Loucy (cell line): ENCODE measurements at regions not wholly inside any gene's neighbourhood (a gene's known extent, or its start where the extent isn't known, plus 50 kb on each side); places are given as distances from the start of the nearest gene placed in this dataset.

Experiments
- H2AFZ ChIP-seq: fragments of 200-600 bp; sonication (generic); 2 replicates; pipeline ENCODE4 v1.6.0; 2016; ENCODE audit warnings: antibody characterized with exemption, mild to moderate bottlenecking, low read length, moderate library complexity
- H3F3A ChIP-seq: fragments of 200-600 bp; 2 replicates; pipeline ENCODE4 v1.6.0; 2016; ENCODE audit warnings: antibody characterized with exemption, low read depth, mild to moderate bottlenecking
- H3K27me3 ChIP-seq: fragments of 200-600 bp; sonication (generic); 2 replicates; pipeline ENCODE4 v1.6.1; 2014; ENCODE audit warnings: low read length, mild to moderate bottlenecking; ENCODE audit not compliant: insufficient read depth, poor library complexity, severe bottlenecking
- H3K36me3 ChIP-seq: fragments of 200-600 bp; sonication (generic); 2 replicates; pipeline ENCODE4 v1.6.1; 2016; ENCODE audit warnings: low read length; ENCODE audit not compliant: insufficient read depth
- H3K4me1 ChIP-seq: fragments of 200-600 bp; sonication (generic); 2 replicates; pipeline ENCODE4 v1.5.1; 2014; ENCODE audit warnings: low read length, mild to moderate bottlenecking; ENCODE audit not compliant: insufficient read depth, poor library complexity, severe bottlenecking
- H3K4me2 ChIP-seq: fragments of 200-600 bp; sonication (generic); 2 replicates; pipeline ENCODE4 v1.6.0; 2014; ENCODE audit warnings: antibody characterized with exemption, low read length, low read depth, mild to moderate bottlenecking; ENCODE audit not compliant: poor library complexity, severe bottlenecking
- H3K4me3 ChIP-seq: fragments of 200-600 bp; sonication (generic); 2 replicates; pipeline ENCODE4 v1.5.1; 2014; ENCODE audit warnings: low read length, mild to moderate bottlenecking, mixed read lengths; ENCODE audit not compliant: poor library complexity, severe bottlenecking
- H3K79me2 ChIP-seq: fragments of 200-600 bp; sonication (generic); 2 replicates; pipeline ENCODE4 v1.6.1; 2014; ENCODE audit warnings: low read length; ENCODE audit not compliant: insufficient read depth
- H3K9ac ChIP-seq: fragments of 200-600 bp; sonication (generic); 2 replicates; pipeline ENCODE4 v1.6.0; 2014; ENCODE audit warnings: mild to moderate bottlenecking, low read depth, low read length, moderate library complexity; ENCODE audit not compliant: poor library complexity, severe bottlenecking
- H3K9me2 ChIP-seq: fragments of 200-600 bp; sonication (generic); replicated peaks from 2 replicates; pipeline ENCODE4 v1.6.1; 2016; ENCODE audit warnings: low read depth, low read length, mixed read lengths
- H3K9me3 ChIP-seq: fragments of 200-600 bp; sonication (generic); 2 replicates; pipeline ENCODE4 v1.6.1; 2014; ENCODE audit warnings: mild to moderate bottlenecking, antibody characterized with exemption, low read length, low read depth; ENCODE audit not compliant: insufficient read depth
- H4K20me1 ChIP-seq: fragments of 200-600 bp; sonication (generic); 2 replicates; pipeline ENCODE4 v1.6.0; 2014; ENCODE audit warnings: antibody characterized with exemption, low read length, mild to moderate bottlenecking; ENCODE audit not compliant: insufficient read depth, poor library complexity, severe bottlenecking
- CTCF ChIP-seq: fragments of 200-600 bp; sonication (generic); conservative IDR thresholded peaks from 2 replicates; pipeline ENCODE4 v1.5.1; 2014; ENCODE audit warnings: mild to moderate bottlenecking, antibody characterized with exemption, low read length
- EZH2phosphoT487 ChIP-seq: fragments of 200-600 bp; IDR thresholded peaks from 2 replicates; pipeline ENCODE4 v1.6.1; 2018; ENCODE audit warnings: antibody characterized with exemption, mild to moderate bottlenecking, moderate library complexity, borderline replicate concordance

- no peak overlapping the region for H3K4me3 ChIP-seq
- no peaks in the 10 kb centered on the region for H4K20me1 ChIP-seq
- no peaks in the 10 kb centered on the region for H3K27me3 ChIP-seq
- H3K9ac ChIP-seq: no peak overlapping the region
- H3K36me3 ChIP-seq: no peaks in the 10 kb centered on the region
- no peaks in the 10 kb centered on the region for H3K9me3 ChIP-seq
- H3K4me1 ChIP-seq: no peaks in the 10 kb centered on the region
- no peak overlapping the region for H3K4me2 ChIP-seq
- TF ChIP-seq CTCF: no peak
- no peak for TF ChIP-seq EZH2phosphoT487
- no peak overlapping the region for H2AFZ ChIP-seq
- no peaks in the 10 kb centered on the region for H3K79me2 ChIP-seq
- H3K9me2 ChIP-seq: no peaks in the 10 kb centered on the region
- no peaks in the 10 kb centered on the region for H3F3A ChIP-seq
These were observed 80.4 kb upstream of the NHS start for GRCh38 chrX:17294561-17294960.

GRCh38 chrX:17295791-17296190, 79.2 kb upstream of the NHS start:
- Histone ChIP-seq H3K79me2 (no peaks in the 10 kb centered on the region), H3K4me1 (no peaks in the 10 kb centered on the region), H3K9ac (no peak overlapping the region), H3K4me3 (no peak overlapping the region), H4K20me1 (no peaks in the 10 kb centered on the region), H3F3A (no peaks in the 10 kb centered on the region), H3K9me2 (no peaks in the 10 kb centered on the region), H3K27me3 (no peaks in the 10 kb centered on the region), H3K4me2 (no peak overlapping the region), H3K9me3 (no peaks in the 10 kb centered on the region), H3K36me3 (no peaks in the 10 kb centered on the region), H2AFZ (no peak overlapping the region)
- TF ChIP-seq CTCF (no peak), EZH2phosphoT487 (no peak)

- Histone ChIP-seq H2AFZ (no peak overlapping the region), H3K4me3 (no peak overlapping the region), H3K9me3 (no peaks in the 10 kb centered on the region), H3K4me2 (no peak overlapping the region), H3K4me1 (no peaks in the 10 kb centered on the region), H4K20me1 (no peaks in the 10 kb centered on the region), H3K36me3 (no peaks in the 10 kb centered on the region), H3K9ac (no peak overlapping the region), H3K9me2 (no peaks in the 10 kb centered on the region), H3K79me2 (no peaks in the 10 kb centered on the region), H3K27me3 (no peaks in the 10 kb centered on the region), H3F3A (no peaks in the 10 kb centered on the region)
- TF ChIP-seq CTCF: no peak
- no peak for TF ChIP-seq EZH2phosphoT487
These were observed 76.4 kb upstream of the NHS start for GRCh38 chrX:17298564-17298963.
